SU-DHL-6 (cell line): ENCODE measurements at regions not wholly inside any gene's neighbourhood (a gene's known extent, or its start where the extent isn't known, plus 50 kb on each side); places are given as distances from the start of the nearest gene placed in this dataset.

Source experiments
- H2AFZ ChIP-seq: fragments of 200-600 bp; sonication (generic); 2 replicates; pipeline ENCODE4 v1.6.1; 2014; ENCODE audit warnings: low read depth, mild to moderate bottlenecking, moderate library complexity, mixed read lengths, antibody characterized with exemption, low read length; ENCODE audit not compliant: severe bottlenecking
- H3F3A ChIP-seq: fragments of 200-600 bp; shearing (Covaris generic); 2 replicates; pipeline ENCODE4 v1.6.0; 2016; ENCODE audit warnings: antibody characterized with exemption, mild to moderate bottlenecking; ENCODE audit not compliant: insufficient read depth
- H3K27ac ChIP-seq: fragments of 200-600 bp; sonication (generic); 2 replicates; pipeline ENCODE4 v1.5.1; 2016; ENCODE audit warnings: low read depth, mild to moderate bottlenecking, low read length, moderate library complexity, mixed read lengths
- H3K27me3 ChIP-seq: fragments of 200-600 bp; sonication (generic), shearing (Covaris generic); 2 replicates; pipeline ENCODE4 v1.6.0; 2014; ENCODE audit warnings: mild to moderate bottlenecking, low read length
- H3K36me3 ChIP-seq: fragments of 200-600 bp; sonication (generic); 2 replicates; pipeline ENCODE4 v1.6.1; 2014; ENCODE audit warnings: mild to moderate bottlenecking, low read length, mixed read lengths
- H3K4me2 ChIP-seq: fragments of 300-600, 200-600 bp; shearing (Covaris generic), sonication (generic); 2 replicates; pipeline ENCODE4 v1.6.0; 2014; ENCODE audit warnings: low read length, low read depth, mild to moderate bottlenecking; ENCODE audit not compliant: poor library complexity, severe bottlenecking
- H3K4me3 ChIP-seq: fragments of 200-600 bp; sonication (generic); 2 replicates; pipeline ENCODE4 v1.5.1; 2014; ENCODE audit warnings: antibody characterized with exemption, low read length, mild to moderate bottlenecking, mixed read lengths; ENCODE audit not compliant: insufficient read depth, poor library complexity, severe bottlenecking
- H3K79me2 ChIP-seq: fragments of 200-600 bp; sonication (generic); 2 replicates; pipeline ENCODE4 v1.6.1; 2014; ENCODE audit warnings: mild to moderate bottlenecking, low read length, moderate library complexity; ENCODE audit not compliant: insufficient read depth
- H3K9ac ChIP-seq: fragments of 200-600 bp; sonication (generic); 2 replicates; pipeline ENCODE4 v1.7.0; 2014; ENCODE audit warnings: mild to moderate bottlenecking, low read length
- H3K9me2 ChIP-seq: fragments of 200-600 bp; sonication (generic); replicated peaks from 2 replicates; pipeline ENCODE4 v1.6.1; 2014; ENCODE audit warnings: low read length; ENCODE audit not compliant: insufficient read depth
- H3K9me3 ChIP-seq: fragments of 200-600 bp; sonication (generic); 2 replicates; pipeline ENCODE4 v1.6.1; 2014; ENCODE audit warnings: low read length, mixed read lengths; ENCODE audit not compliant: insufficient read depth
- H4K20me1 ChIP-seq: fragments of 200-600 bp; sonication (generic); 2 replicates; pipeline ENCODE4 v1.6.1; 2014; ENCODE audit warnings: low read depth, mild to moderate bottlenecking, antibody characterized with exemption, low read length, moderate library complexity, mixed read lengths
- CTCF ChIP-seq: fragments of 200-600 bp; sonication (generic); IDR thresholded peaks from one replicate; pipeline ENCODE4 v1.5.1; 2017; ENCODE audit warnings: antibody characterized with exemption, mild to moderate bottlenecking, low read length, moderate library complexity; ENCODE audit not compliant: insufficient read depth, poor library complexity, severe bottlenecking
- EZH2phosphoT487 ChIP-seq: fragments of 200-600 bp; sonication (generic), shearing (Covaris generic); conservative IDR thresholded peaks from 2 replicates; pipeline ENCODE4 v1.6.1; 2018; ENCODE audit warnings: mild to moderate bottlenecking, antibody characterized with exemption, low read length, moderate library complexity, mixed read lengths

GRCh38 chr11:116541460-116541859 lies 231.3 kb downstream of the BUD13 start:
- Histone ChIP-seq H3K9me2 (no peaks in the 10 kb centered on the region), H2AFZ (no peak overlapping the region), H4K20me1 (no peaks in the 10 kb centered on the region), H3K4me3 (no peak overlapping the region), H3K27ac (no peak overlapping the region), H3K9me3 (no peaks in the 10 kb centered on the region), H3K79me2 (no peaks in the 10 kb centered on the region), H3K36me3 (no peaks in the 10 kb centered on the region), H3K27me3 (no peaks in the 10 kb centered on the region), H3K9ac (no peak overlapping the region), H3K4me2 (no peak overlapping the region), H3F3A (no peaks in the 10 kb centered on the region)
- no peak for TF ChIP-seq CTCF
- TF ChIP-seq EZH2phosphoT487, result no peak

GRCh38 chr11:116540645-116541304 lies 232.0 kb downstream of the BUD13 start:
- TF ChIP-seq EZH2phosphoT487, result no peak
- no peak for TF ChIP-seq CTCF
- H4K20me1 ChIP-seq, result no peaks in the 10 kb centered on the region
- H3F3A ChIP-seq, result no peaks in the 10 kb centered on the region
- H3K79me2 ChIP-seq, result no peaks in the 10 kb centered on the region
- H3K27ac ChIP-seq, result no peak overlapping the region
- no peak overlapping the region for H3K4me3 ChIP-seq
- H3K9me3 ChIP-seq, result no peaks in the 10 kb centered on the region
- no peaks in the 10 kb centered on the region for H3K9me2 ChIP-seq
- no peak overlapping the region for H3K9ac ChIP-seq
- H3K27me3 ChIP-seq, result no peaks in the 10 kb centered on the region
- H2AFZ ChIP-seq, result no peak overlapping the region
- no peak overlapping the region for H3K4me2 ChIP-seq
- H3K36me3 ChIP-seq, result no peaks in the 10 kb centered on the region

GRCh38 chr11:116539836-116540418 lies 232.9 kb downstream of the BUD13 start:
- Histone ChIP-seq H3K9me2 (no peaks in the 10 kb centered on the region), H3K27ac (no peak overlapping the region), H3K4me3 (no peak overlapping the region), H3K79me2 (no peaks in the 10 kb centered on the region), H3K36me3 (no peaks in the 10 kb centered on the region), H3K9ac (no peak overlapping the region), H4K20me1 (no peaks in the 10 kb centered on the region), H2AFZ (no peak overlapping the region), H3F3A (no peaks in the 10 kb centered on the region), H3K27me3 (no peaks in the 10 kb centered on the region), H3K4me2 (no peak overlapping the region), H3K9me3 (no peaks in the 10 kb centered on the region)
- TF ChIP-seq EZH2phosphoT487, result no peak
- TF ChIP-seq CTCF, result no peak
